GM23338 (cell line): ENCODE measurements at regions not wholly inside any gene's neighbourhood (a gene's known extent, or its start where the extent isn't known, plus 50 kb on each side); places are given as distances from the start of the nearest gene placed in this dataset.
"Not testable (repeated sequence)": the region's sequence is repeated elsewhere in the genome, so short reads cannot be mapped to it uniquely, and the experiment has no call there.

Experiments
- ATAC-seq: fragments of 200-7000 bp; cut with Tn5 transposase; 3 replicates; pipeline ENCODE4 v1.9.1; 2020
- DNase-seq: peaks from one replicate; pipeline ENCODE4 v3.0.0-alpha.2; 2015; ENCODE audit warnings: low spot score
- H2AFZ ChIP-seq: fragments of 200-600 bp; sonication (generic); 2 replicates; pipeline ENCODE4 v1.8.0; 2016; ENCODE audit warnings: antibody characterized with exemption, mild to moderate bottlenecking, moderate library complexity
- H3F3A ChIP-seq: fragments of 200-600 bp; sonication (generic); replicated peaks from 2 replicates; pipeline ENCODE4 v1.8.0; 2017; ENCODE audit warnings: antibody characterized with exemption, mixed run types, low read depth
- H3K27ac ChIP-seq: fragments of 200-600 bp; sonication (generic); 2 replicates; pipeline ENCODE4 v1.6.1; 2016; ENCODE audit warnings: low read depth
- H3K27me3 ChIP-seq: fragments of 200-600 bp; sonication (generic); 2 replicates; pipeline ENCODE4 v1.8.0; 2016; ENCODE audit warnings: mild to moderate bottlenecking, mixed run types, moderate library complexity; ENCODE audit not compliant: insufficient read depth
- H3K36me3 ChIP-seq: fragments of 200-600 bp; sonication (generic); 2 replicates; pipeline ENCODE4 v1.8.0; 2016; ENCODE audit warnings: mild to moderate bottlenecking; ENCODE audit not compliant: insufficient read depth
- H3K4me1 ChIP-seq: fragments of 200-600 bp; sonication (generic); 2 replicates; pipeline ENCODE4 v1.8.0; 2016; ENCODE audit warnings: mild to moderate bottlenecking, moderate library complexity; ENCODE audit not compliant: insufficient read depth
- H3K4me2 ChIP-seq: fragments of 200-600 bp; sonication (generic); 2 replicates; pipeline ENCODE4 v1.7.1; 2017; ENCODE audit warnings: mixed run types
- H3K4me3 ChIP-seq: fragments of 200-600 bp; sonication (generic); 2 replicates; pipeline ENCODE4 v1.6.1; 2016; ENCODE audit warnings: mixed run types
- H3K79me2 ChIP-seq: fragments of 200-600 bp; sonication (generic); replicated peaks from 2 replicates; pipeline ENCODE4 v1.8.0; 2017; ENCODE audit warnings: mild to moderate bottlenecking; ENCODE audit not compliant: insufficient read depth
- H3K9me2 ChIP-seq: fragments of 200-600 bp; sonication (generic); 2 replicates; pipeline ENCODE4 v1.8.0; 2017; ENCODE audit not compliant: insufficient read depth
- H4K20me1 ChIP-seq: fragments of 200-600 bp; sonication (generic); replicated peaks from 2 replicates; pipeline ENCODE4 v1.8.0; 2017; ENCODE audit warnings: mild to moderate bottlenecking; ENCODE audit not compliant: insufficient read depth
- H3K27ac Mint-ChIP-seq: 2 replicates; pipeline ENCODE4 v1.8.0; 2020; ENCODE audit warnings: inconsistent platforms, mild to moderate bottlenecking, moderate library complexity, mixed read lengths
- H3K27me3 Mint-ChIP-seq: 3 replicates; pipeline ENCODE4 v1.8.0; 2022; ENCODE audit warnings: low read depth, mild to moderate bottlenecking, moderate library complexity, mixed read lengths, inconsistent platforms; ENCODE audit not compliant: insufficient read depth, poor library complexity
- H3K36me3 Mint-ChIP-seq: 3 replicates; pipeline ENCODE4 v1.8.0; 2021; ENCODE audit warnings: low read depth, mild to moderate bottlenecking, inconsistent platforms, moderate library complexity, mixed read lengths
- H3K4me1 Mint-ChIP-seq: 3 replicates; pipeline ENCODE4 v1.8.0; 2020; ENCODE audit warnings: mild to moderate bottlenecking, inconsistent platforms, mixed read lengths
- H3K4me3 Mint-ChIP-seq: 3 replicates; pipeline ENCODE4 v1.8.0; 2021; ENCODE audit warnings: moderate library complexity, mild to moderate bottlenecking, inconsistent platforms, mixed read lengths
- H3K9me3 Mint-ChIP-seq: 3 replicates; pipeline ENCODE4 v1.8.0; 2020; ENCODE audit warnings: moderate library complexity, mild to moderate bottlenecking, inconsistent platforms, mixed read lengths
- CREB1 ChIP-seq: fragments of 250-450 bp; sonication (Bioruptor Pico); IDR thresholded peaks from 2 replicates; pipeline ENCODE4 v1.5.0; 2020; ENCODE audit warnings: low read depth, mild to moderate bottlenecking, moderate library complexity
- EZH2 ChIP-seq: fragments of 200-600 bp; sonication (generic); IDR thresholded peaks from one replicate; pipeline ENCODE4 v1.8.0; 2017; ENCODE audit warnings: antibody characterized with exemption, mild to moderate bottlenecking, low read depth; ENCODE audit not compliant: unreplicated experiment
- EZH2phosphoT487 ChIP-seq: fragments of 200-600 bp; sonication (generic); IDR thresholded peaks from one replicate; pipeline ENCODE4 v1.8.1; 2018; ENCODE audit warnings: antibody characterized with exemption; ENCODE audit not compliant: unreplicated experiment
- ZNF114 ChIP-seq: fragments of 250-450 bp; sonication (Bioruptor Pico); IDR thresholded peaks from 2 replicates; pipeline ENCODE4 v1.5.0; 2020; ENCODE audit warnings: mild to moderate bottlenecking, moderate library complexity
- ZNF331 ChIP-seq: fragments of 250-450 bp; sonication (Bioruptor Pico); IDR thresholded peaks from 2 replicates; pipeline ENCODE4 v1.5.0; 2020; ENCODE audit warnings: low read depth, mild to moderate bottlenecking, moderate library complexity
- TF ChIP-seq, protein P1 (sequence below): fragments of 250-450 bp; sonication (Bioruptor Pico); IDR thresholded peaks from 2 replicates; pipeline ENCODE4 v1.5.0; 2020; ENCODE audit warnings: mild to moderate bottlenecking, moderate library complexity
- TF ChIP-seq, protein P2 (sequence below): IDR thresholded peaks from 2 replicates; pipeline ENCODE4 v1.6.1; 2016; ENCODE audit warnings: antibody characterized with exemption
- TF ChIP-seq, protein P3 (sequence below), 2 experiments: fragments of 200-600 bp in 1 of 2; sonication (generic) in 1 of 2; conservative IDR thresholded peaks; 2 replicates each; pipeline versions ENCODE4 v1.5.1 to v1.6.1; 2016 to 2017; ENCODE audit warnings: antibody characterized with exemption in 2 of 2, low read depth in 2 of 2, mild to moderate bottlenecking in 2 of 2, moderate library complexity in 1 of 2

DNA sequence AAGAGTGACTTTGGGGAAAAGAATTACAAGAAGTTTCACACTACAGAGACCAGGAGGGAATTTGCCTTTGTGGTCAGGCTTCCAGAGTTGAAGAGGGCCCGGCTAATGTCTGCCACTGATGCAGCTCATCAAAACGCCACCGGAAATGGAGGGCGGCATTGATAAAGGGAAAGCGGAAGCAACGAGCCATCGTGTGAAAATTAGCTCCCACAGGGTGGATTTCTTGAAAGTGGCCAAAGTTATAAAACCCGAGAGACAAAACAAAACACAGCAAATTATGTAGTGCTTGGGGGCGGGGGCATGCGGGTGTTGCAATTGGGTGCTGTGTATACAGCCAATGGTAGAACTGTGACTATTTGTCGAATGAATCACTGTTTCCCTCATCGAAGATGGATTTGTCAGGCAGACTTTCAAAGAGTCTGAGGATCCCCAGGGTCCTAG, 113.0 kb downstream of the ADAMTS15 start (continued):
- TF ChIP-seq, protein P1, sequence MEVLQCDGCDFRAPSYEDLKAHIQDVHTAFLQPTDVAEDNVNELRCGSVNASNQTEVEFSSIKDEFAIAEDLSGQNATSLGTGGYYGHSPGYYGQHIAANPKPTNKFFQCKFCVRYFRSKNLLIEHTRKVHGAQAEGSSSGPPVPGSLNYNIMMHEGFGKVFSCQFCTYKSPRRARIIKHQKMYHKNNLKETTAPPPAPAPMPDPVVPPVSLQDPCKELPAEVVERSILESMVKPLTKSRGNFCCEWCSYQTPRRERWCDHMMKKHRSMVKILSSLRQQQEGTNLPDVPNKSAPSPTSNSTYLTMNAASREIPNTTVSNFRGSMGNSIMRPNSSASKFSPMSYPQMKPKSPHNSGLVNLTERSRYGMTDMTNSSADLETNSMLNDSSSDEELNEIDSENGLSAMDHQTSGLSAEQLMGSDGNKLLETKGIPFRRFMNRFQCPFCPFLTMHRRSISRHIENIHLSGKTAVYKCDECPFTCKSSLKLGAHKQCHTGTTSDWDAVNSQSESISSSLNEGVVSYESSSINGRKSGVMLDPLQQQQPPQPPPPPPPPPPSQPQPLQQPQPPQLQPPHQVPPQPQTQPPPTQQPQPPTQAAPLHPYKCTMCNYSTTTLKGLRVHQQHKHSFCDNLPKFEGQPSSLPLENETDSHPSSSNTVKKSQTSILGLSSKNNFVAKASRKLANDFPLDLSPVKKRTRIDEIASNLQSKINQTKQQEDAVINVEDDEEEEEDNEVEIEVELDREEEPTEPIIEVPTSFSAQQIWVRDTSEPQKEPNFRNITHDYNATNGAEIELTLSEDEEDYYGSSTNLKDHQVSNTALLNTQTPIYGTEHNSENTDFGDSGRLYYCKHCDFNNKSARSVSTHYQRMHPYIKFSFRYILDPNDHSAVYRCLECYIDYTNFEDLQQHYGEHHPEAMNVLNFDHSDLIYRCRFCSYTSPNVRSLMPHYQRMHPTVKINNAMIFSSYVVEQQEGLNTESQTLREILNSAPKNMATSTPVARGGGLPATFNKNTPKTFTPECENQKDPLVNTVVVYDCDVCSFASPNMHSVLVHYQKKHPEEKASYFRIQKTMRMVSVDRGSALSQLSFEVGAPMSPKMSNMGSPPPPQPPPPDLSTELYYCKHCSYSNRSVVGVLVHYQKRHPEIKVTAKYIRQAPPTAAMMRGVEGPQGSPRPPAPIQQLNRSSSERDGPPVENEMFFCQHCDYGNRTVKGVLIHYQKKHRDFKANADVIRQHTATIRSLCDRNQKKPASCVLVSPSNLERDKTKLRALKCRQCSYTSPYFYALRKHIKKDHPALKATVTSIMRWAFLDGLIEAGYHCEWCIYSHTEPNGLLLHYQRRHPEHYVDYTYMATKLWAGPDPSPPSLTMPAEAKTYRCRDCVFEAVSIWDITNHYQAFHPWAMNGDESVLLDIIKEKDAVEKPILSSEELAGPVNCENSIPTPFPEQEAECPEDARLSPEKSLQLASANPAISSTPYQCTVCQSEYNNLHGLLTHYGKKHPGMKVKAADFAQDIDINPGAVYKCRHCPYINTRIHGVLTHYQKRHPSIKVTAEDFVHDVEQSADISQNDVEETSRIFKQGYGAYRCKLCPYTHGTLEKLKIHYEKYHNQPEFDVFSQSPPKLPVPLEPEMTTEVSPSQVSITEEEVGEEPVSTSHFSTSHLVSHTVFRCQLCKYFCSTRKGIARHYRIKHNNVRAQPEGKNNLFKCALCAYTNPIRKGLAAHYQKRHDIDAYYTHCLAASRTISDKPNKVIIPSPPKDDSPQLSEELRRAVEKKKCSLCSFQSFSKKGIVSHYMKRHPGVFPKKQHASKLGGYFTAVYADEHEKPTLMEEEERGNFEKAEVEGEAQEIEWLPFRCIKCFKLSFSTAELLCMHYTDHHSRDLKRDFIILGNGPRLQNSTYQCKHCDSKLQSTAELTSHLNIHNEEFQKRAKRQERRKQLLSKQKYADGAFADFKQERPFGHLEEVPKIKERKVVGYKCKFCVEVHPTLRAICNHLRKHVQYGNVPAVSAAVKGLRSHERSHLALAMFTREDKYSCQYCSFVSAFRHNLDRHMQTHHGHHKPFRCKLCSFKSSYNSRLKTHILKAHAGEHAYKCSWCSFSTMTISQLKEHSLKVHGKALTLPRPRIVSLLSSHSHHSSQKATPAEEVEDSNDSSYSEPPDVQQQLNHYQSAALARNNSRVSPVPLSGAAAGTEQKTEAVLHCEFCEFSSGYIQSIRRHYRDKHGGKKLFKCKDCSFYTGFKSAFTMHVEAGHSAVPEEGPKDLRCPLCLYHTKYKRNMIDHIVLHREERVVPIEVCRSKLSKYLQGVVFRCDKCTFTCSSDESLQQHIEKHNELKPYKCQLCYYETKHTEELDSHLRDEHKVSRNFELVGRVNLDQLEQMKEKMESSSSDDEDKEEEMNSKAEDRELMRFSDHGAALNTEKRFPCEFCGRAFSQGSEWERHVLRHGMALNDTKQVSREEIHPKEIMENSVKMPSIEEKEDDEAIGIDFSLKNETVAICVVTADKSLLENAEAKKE (CRISPR knock-in tag), result no peak
- TF ChIP-seq, protein P2, sequence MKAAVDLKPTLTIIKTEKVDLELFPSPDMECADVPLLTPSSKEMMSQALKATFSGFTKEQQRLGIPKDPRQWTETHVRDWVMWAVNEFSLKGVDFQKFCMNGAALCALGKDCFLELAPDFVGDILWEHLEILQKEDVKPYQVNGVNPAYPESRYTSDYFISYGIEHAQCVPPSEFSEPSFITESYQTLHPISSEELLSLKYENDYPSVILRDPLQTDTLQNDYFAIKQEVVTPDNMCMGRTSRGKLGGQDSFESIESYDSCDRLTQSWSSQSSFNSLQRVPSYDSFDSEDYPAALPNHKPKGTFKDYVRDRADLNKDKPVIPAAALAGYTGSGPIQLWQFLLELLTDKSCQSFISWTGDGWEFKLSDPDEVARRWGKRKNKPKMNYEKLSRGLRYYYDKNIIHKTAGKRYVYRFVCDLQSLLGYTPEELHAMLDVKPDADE, result no peak
- no peak for TF ChIP-seq ZNF331 (CRISPR knock-in tag)
- TF ChIP-seq CREB1 (CRISPR knock-in tag), result no peak
- TF ChIP-seq ZNF114 (CRISPR knock-in tag), result no peak

DNA sequence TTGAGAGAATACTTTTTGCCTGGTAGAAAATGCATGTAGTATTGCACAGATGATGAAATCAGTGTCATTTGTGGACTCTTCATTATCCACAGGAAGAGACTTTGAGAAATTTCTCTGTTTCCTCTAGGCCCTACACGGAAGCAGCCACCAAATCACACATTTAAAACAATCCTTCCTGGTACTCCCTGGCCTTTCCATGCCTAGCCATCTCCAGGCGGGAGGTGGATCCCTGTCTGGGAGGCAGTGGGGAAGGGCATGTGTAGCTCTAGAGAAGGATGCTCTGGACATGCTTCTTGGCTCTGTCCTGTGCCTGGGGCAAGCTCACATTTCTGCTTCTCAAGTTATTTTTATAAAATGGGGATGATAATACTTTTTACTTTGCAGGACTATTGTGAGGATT, 114.1 kb downstream of the ADAMTS15 start:
- H3K27ac Mint-ChIP-seq, result no peak overlapping the region
- no peaks in the 10 kb centered on the region for H3K36me3 ChIP-seq
- no peak overlapping the region for H2AFZ ChIP-seq
- H3K4me3 ChIP-seq, result no peak overlapping the region
- no peaks in the 10 kb centered on the region for H4K20me1 ChIP-seq
- TF ChIP-seq EZH2phosphoT487 (no peak), EZH2 (no peak), ZNF114 (CRISPR knock-in tag) (no peak), CREB1 (CRISPR knock-in tag) (no peak)
- TF ChIP-seq, protein P2, result no peak
- TF ChIP-seq, protein P3, sequence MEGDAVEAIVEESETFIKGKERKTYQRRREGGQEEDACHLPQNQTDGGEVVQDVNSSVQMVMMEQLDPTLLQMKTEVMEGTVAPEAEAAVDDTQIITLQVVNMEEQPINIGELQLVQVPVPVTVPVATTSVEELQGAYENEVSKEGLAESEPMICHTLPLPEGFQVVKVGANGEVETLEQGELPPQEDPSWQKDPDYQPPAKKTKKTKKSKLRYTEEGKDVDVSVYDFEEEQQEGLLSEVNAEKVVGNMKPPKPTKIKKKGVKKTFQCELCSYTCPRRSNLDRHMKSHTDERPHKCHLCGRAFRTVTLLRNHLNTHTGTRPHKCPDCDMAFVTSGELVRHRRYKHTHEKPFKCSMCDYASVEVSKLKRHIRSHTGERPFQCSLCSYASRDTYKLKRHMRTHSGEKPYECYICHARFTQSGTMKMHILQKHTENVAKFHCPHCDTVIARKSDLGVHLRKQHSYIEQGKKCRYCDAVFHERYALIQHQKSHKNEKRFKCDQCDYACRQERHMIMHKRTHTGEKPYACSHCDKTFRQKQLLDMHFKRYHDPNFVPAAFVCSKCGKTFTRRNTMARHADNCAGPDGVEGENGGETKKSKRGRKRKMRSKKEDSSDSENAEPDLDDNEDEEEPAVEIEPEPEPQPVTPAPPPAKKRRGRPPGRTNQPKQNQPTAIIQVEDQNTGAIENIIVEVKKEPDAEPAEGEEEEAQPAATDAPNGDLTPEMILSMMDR (conservative IDR thresholded peaks at IDR 0.05; ENCODE audit: low read depth in 2 of 2), result no peak
- peaks cover 10% of the 10 kb centered on the region for H3K27me3 Mint-ChIP-seq
- H3K4me3 Mint-ChIP-seq, result no peak overlapping the region
- 0 out of 2 replicates have a peak, but pooled peaks cover 5% of the 10 kb centered on the region for H3K9me2 ChIP-seq
- no peaks in the 10 kb centered on the region for H3K9me3 Mint-ChIP-seq
- no peaks in the 10 kb centered on the region for H3K79me2 ChIP-seq
- no peaks in the 10 kb centered on the region for H3K4me1 Mint-ChIP-seq
- no peak overlapping the region for H3K27ac ChIP-seq
- ATAC-seq (no peak), DNase-seq (no peak)
- no peaks in the 10 kb centered on the region for H3K4me1 ChIP-seq
- no peaks in the 10 kb centered on the region for H3F3A ChIP-seq
- H3K27me3 ChIP-seq, result no peaks in the 10 kb centered on the region
- no peak overlapping the region for H3K4me2 ChIP-seq
- no peaks in the 10 kb centered on the region for H3K36me3 Mint-ChIP-seq

DNA sequence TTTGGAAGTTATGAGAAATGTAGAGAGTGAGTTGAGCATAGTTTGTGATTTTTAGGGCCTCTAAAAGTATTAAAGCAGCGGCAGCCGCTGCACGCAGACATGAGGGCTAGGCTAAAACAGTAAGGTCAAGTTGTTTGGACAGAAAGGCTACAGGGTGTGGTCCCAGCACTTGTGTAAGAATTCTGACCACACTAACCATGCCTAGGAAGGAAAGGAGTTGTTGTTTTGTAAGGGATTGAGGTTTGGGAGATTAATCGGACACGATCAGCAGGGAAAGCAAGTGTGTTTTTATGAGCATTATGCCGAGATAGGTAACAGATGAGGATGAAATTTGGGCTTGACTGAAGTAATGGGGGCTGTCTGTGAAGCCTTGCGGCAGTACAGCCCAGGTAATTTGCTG, 117.9 kb downstream of the ADAMTS15 start:
- not testable (repeated sequence) for H3K36me3 Mint-ChIP-seq, H3K4me3 ChIP-seq, H2AFZ ChIP-seq, DNase-seq, H3K9me3 Mint-ChIP-seq, H3K27ac ChIP-seq, H4K20me1 ChIP-seq, H3K4me3 Mint-ChIP-seq, H3K4me1 ChIP-seq, H3K9me2 ChIP-seq, H3F3A ChIP-seq, ATAC-seq, H3K4me1 Mint-ChIP-seq, H3K27me3 ChIP-seq, H3K4me2 ChIP-seq, H3K27ac Mint-ChIP-seq, H3K36me3 ChIP-seq, H3K79me2 ChIP-seq
- peaks cover 13% of the 10 kb centered on the region for H3K27me3 Mint-ChIP-seq
